Lower lobe of right lung (tissue), 2 donors: ENCODE measurements at regions not wholly inside any gene's neighbourhood (a gene's known extent, or its start where the extent isn't known, plus 50 kb on each side); places are given as distances from the start of the nearest gene placed in this dataset.
A peak's percentile ranks its signal among the peaks of the same experiment; 100 is the strongest.

Source experiments
- ATAC-seq, 2 donors: fragments of 200-7000 bp; cut with Tn5 transposase; one replicate each; pipeline ENCODE4 v1.9.1; 2020 to 2022; ENCODE audit warnings: mild to moderate bottlenecking in 2 of 2, moderate library complexity in 2 of 2
- DNase-seq: peaks from one replicate; pipeline ENCODE4 v3.0.0-alpha.2; 2020
- H3K27ac ChIP-seq: fragments of 200-600 bp; one replicate; pipeline ENCODE4 v1.8.0; 2022
- H3K27me3 ChIP-seq: fragments of 200-600 bp; one replicate; pipeline ENCODE4 v1.8.0; 2022; ENCODE audit warnings: low read depth
- H3K36me3 ChIP-seq: fragments of 200-600 bp; one replicate; pipeline ENCODE4 v1.8.0; 2022; ENCODE audit warnings: mild to moderate bottlenecking
- H3K4me1 ChIP-seq: fragments of 200-600 bp; one replicate; pipeline ENCODE4 v1.8.0; 2022
- H3K4me3 ChIP-seq: fragments of 200-600 bp; one replicate; pipeline ENCODE4 v1.8.0; 2022; ENCODE audit warnings: mild to moderate bottlenecking
- H3K9me3 ChIP-seq: fragments of 200-600 bp; one replicate; pipeline ENCODE4 v1.8.0; 2022
- intact Hi-C: fragments of 100-400 bp; cut with DNase I; formaldehyde crosslinking; loops from one replicate; pipeline ENCODE4 v1.11.0; 2022
- TF ChIP-seq, protein P1 (sequence below): fragments of 200-600 bp; IDR thresholded peaks from one replicate; pipeline ENCODE4 v1.8.0; 2022; ENCODE audit warnings: antibody characterized with exemption, mild to moderate bottlenecking
- donor health status: DM: no; HTN: yes; CAD: no; lungs with severe emphysema.

DNA sequence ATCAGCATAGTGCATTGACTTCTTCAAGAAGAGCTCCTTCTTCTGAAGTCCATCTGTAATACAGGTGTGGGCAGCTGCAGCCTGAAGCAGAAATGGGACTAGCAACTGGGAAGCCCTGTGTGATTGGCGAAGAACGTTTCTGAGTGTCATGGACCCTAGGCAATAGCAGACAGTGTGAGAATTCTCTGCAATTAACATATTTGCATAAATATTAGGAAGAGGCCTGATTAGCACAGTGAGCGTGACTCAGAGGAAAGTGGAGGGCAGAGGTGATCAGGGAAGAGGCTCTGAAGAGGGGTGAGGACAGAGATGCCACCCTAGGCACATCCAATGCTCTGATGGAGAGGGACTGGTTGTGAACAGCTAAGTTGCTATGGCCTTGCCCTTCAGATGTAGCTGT lies 171.2 kb upstream of the ZBED5 start:
- intact Hi-C loops, result no loop called here
- ATAC-seq (no peak), DNase-seq (no peak)
- H3K4me3 ChIP-seq, result no peak overlapping the region
- TF ChIP-seq, protein P1, sequence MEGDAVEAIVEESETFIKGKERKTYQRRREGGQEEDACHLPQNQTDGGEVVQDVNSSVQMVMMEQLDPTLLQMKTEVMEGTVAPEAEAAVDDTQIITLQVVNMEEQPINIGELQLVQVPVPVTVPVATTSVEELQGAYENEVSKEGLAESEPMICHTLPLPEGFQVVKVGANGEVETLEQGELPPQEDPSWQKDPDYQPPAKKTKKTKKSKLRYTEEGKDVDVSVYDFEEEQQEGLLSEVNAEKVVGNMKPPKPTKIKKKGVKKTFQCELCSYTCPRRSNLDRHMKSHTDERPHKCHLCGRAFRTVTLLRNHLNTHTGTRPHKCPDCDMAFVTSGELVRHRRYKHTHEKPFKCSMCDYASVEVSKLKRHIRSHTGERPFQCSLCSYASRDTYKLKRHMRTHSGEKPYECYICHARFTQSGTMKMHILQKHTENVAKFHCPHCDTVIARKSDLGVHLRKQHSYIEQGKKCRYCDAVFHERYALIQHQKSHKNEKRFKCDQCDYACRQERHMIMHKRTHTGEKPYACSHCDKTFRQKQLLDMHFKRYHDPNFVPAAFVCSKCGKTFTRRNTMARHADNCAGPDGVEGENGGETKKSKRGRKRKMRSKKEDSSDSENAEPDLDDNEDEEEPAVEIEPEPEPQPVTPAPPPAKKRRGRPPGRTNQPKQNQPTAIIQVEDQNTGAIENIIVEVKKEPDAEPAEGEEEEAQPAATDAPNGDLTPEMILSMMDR, result no peak
- H3K27me3 ChIP-seq, result no peaks in the 10 kb centered on the region
- no peaks in the 10 kb centered on the region for H3K4me1 ChIP-seq
- no peaks in the 10 kb centered on the region for H3K36me3 ChIP-seq
- H3K9me3 ChIP-seq, result no peaks in the 10 kb centered on the region
- H3K27ac ChIP-seq, result no peak overlapping the region

DNA sequence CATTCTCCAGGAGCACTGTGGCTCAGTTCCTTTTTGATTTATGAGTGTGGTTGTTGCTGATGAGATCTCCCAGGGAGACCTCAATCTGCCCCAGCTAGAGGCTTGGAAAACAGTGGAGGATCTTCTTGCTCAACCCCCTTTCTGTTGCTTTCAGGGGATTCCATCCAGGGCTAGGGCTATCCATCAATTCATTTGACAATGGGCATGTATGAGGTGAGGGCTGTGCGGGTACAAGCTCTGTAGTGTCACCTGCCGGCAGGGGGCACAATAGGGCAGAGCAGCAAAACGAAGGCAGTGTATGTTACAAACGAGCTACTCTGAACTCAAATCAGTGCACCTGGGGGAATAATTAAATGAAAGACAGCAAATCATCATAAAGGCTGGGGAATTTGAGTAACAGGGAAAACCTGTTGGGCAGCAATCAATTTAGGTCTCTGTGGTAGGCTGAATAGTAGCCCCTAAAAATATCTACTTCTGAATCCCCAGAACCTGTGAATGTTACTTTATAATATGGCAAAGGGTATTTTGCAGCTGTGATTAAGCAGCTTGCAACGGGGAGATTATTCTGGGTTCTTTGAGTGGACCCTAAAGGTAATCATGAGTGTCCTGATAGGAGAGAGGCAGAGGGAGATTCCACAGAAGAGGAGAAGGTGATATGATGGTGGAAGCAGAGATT lies 170.3 kb upstream of the ZBED5 start:
- H3K36me3 ChIP-seq, result no peaks in the 10 kb centered on the region
- no peaks in the 10 kb centered on the region for H3K4me1 ChIP-seq
- intact Hi-C loops, result no loop called here
- no peak overlapping the region for H3K27ac ChIP-seq
- no peak overlapping the region for H3K4me3 ChIP-seq
- H3K9me3 ChIP-seq, result no peaks in the 10 kb centered on the region
- no peaks in the 10 kb centered on the region for H3K27me3 ChIP-seq
- DNase-seq (peak; percentile 78), ATAC-seq (peak; percentile 85 to 88)
- TF ChIP-seq, protein P1, result peak; percentile 84

GRCh38 chr11:11027288-11027687 lies 169.4 kb upstream of the ZBED5 start:
- Histone ChIP-seq H3K27ac (no peak overlapping the region), H3K4me1 (no peaks in the 10 kb centered on the region), H3K9me3 (no peaks in the 10 kb centered on the region), H3K27me3 (no peaks in the 10 kb centered on the region), H3K4me3 (no peak overlapping the region), H3K36me3 (no peaks in the 10 kb centered on the region)
- DNase-seq (no peak), ATAC-seq (no peak)
- intact Hi-C loops, result no loop called here
- TF ChIP-seq, protein P1, result no peak

- no peaks in the 10 kb centered on the region for H3K4me1 ChIP-seq
- DNase-seq, result no peak
- H3K27me3 ChIP-seq, result no peaks in the 10 kb centered on the region
- TF ChIP-seq, protein P1, result no peak
- no peaks in the 10 kb centered on the region for H3K9me3 ChIP-seq
- no peak overlapping the region for H3K4me3 ChIP-seq
- H3K27ac ChIP-seq, result no peak overlapping the region
- no peaks in the 10 kb centered on the region for H3K36me3 ChIP-seq
- no peak for ATAC-seq
- intact Hi-C loops, result no loop called here
Observed at GRCh38 chr11:11025087-11025486, 167.2 kb upstream of the ZBED5 start.

DNA sequence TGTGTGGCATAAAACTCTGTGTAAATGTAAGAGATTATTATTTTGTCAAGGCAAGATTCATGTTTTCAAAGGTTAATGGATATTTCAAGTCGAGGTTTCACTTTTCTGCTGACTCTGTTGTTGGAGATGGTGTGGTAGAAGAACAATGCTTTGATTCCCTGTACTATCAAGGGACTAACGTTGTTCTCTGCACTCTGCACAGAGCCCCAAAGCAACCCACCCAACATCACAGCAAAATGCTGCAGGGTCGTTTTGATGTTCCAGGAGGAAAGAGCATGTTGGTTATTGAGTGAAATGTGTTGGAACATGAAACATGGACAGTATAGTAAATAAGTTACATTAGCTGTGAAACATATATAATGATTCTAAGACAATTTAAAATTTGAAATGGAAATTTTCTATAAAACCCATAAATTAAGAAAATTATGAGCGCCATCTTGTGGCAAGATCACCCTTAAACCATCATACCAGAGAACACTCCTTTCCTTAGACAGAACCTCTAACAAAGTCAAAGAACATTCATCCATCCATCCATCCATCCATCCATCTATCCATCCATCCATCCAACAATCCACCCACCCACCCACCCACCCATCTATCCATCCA lies 164.4 kb upstream of the ZBED5 start:
- TF ChIP-seq, protein P1, result peak; percentile 49
- H3K4me3 ChIP-seq, result no peak overlapping the region
- H3K27me3 ChIP-seq, result no peaks in the 10 kb centered on the region
- H3K36me3 ChIP-seq, result no peaks in the 10 kb centered on the region
- no peak overlapping the region for H3K27ac ChIP-seq
- no peak for DNase-seq
- peak in 1 of 2 donors; percentile 54 for ATAC-seq
- intact Hi-C loops, result loop anchor here (5.0 kb wide), 1 partner anchor 230 kb away; no protein-coding TSS in a partner anchor
- H3K9me3 ChIP-seq, result no peaks in the 10 kb centered on the region
- no peaks in the 10 kb centered on the region for H3K4me1 ChIP-seq
